ENCODE measurements at regions not wholly inside any gene's neighbourhood (a gene's known extent, or its start where the extent isn't known, plus 50 kb on each side); places are given as distances from the start of the nearest gene placed in this dataset.

DNA sequence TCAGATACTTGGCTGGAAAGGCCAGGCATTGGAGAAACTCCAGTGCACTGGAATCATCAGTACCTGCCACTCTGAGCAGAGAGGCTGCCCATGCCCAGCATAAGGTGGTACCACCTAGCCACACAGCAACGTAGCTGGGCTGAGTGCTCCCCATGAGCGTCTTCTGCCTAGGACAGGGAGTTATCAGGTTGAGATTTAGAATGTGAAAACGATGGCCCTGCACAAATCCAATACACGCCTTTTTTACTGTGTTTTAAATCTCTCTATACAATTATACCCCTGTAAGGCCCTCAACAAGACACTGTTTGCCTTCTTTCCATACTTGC lies 66.7 kb upstream of the PTGR2 start:
- peaks cover 37 to 41% of the 10 kb centered on the region in 2 experiments for H3K4me1 ChIP-seq (ENCODE audit: control insufficient read depth in 1 of 2, insufficient read depth in 1 of 2, low read depth in 1 of 2, low read length in 1 of 2)
- H3K4me3 ChIP-seq (ENCODE audit: low read depth in 1 of 2, low read length in 1 of 2) = peak overlapping the region; percentile 66 to 76
- no peaks in the 10 kb centered on the region for H3K36me3 ChIP-seq

GRCh38 chr14:73784181-73784987 lies 67.2 kb upstream of the PTGR2 start:
- peaks cover 37 to 41% of the 10 kb centered on the region in 2 experiments for H3K4me1 ChIP-seq (ENCODE audit: control insufficient read depth in 1 of 2, insufficient read depth in 1 of 2, low read depth in 1 of 2, low read length in 1 of 2)
- no peak for TF ChIP-seq CTCF (IDR thresholded peaks at IDR 0.05)
- peak overlapping the region in 1 of 2 experiments; percentile 7 for H3K4me3 ChIP-seq (ENCODE audit: low read depth in 1 of 2, low read length in 1 of 2)
- H3K9me3 ChIP-seq = no peaks in the 10 kb centered on the region
- H3K27ac ChIP-seq = peak overlapping the region; percentile 95
- no peaks in the 10 kb centered on the region for H3K27me3 ChIP-seq
- no peaks in the 10 kb centered on the region for H3K36me3 ChIP-seq

More for the DNA sequence above, 66.7 kb upstream of the PTGR2 start:
- H3K9me3 ChIP-seq = no peaks in the 10 kb centered on the region
- no peak for TF ChIP-seq CTCF (IDR thresholded peaks at IDR 0.05)
- no peaks in the 10 kb centered on the region for H3K27me3 ChIP-seq
- peak overlapping the region; percentile 95 for H3K27ac ChIP-seq

- Histone ChIP-seq H3K4me1 (ENCODE audit: control insufficient read depth in 1 of 2, insufficient read depth in 1 of 2, low read depth in 1 of 2, low read length in 1 of 2) (peaks cover 46 to 47% of the 10 kb centered on the region in 2 experiments), H3K27me3 (no peaks in the 10 kb centered on the region), H3K4me3 (ENCODE audit: low read depth in 1 of 2, low read length in 1 of 2) (no peak overlapping the region), H3K36me3 (no peaks in the 10 kb centered on the region), H3K27ac (no peak overlapping the region), H3K9me3 (no peaks in the 10 kb centered on the region)
- TF ChIP-seq CTCF (IDR thresholded peaks at IDR 0.05) = no peak
Observed at GRCh38 chr14:73783107-73783727, 68.4 kb upstream of the PTGR2 start.

GRCh38 chr14:73782623-73783022 lies 68.4 kb upstream of the PNMA1 start:
- H3K36me3 ChIP-seq = no peaks in the 10 kb centered on the region
- no peaks in the 10 kb centered on the region for H3K9me3 ChIP-seq
- H3K4me3 ChIP-seq (ENCODE audit: low read depth in 1 of 2, low read length in 1 of 2) = no peak overlapping the region
- peaks cover 42 to 44% of the 10 kb centered on the region in 2 experiments for H3K4me1 ChIP-seq (ENCODE audit: control insufficient read depth in 1 of 2, insufficient read depth in 1 of 2, low read depth in 1 of 2, low read length in 1 of 2)
- TF ChIP-seq CTCF (IDR thresholded peaks at IDR 0.05) = no peak
- H3K27ac ChIP-seq = no peak overlapping the region
- no peaks in the 10 kb centered on the region for H3K27me3 ChIP-seq

GRCh38 chr14:73780896-73781295 lies 66.7 kb upstream of the PNMA1 start:
- no peak overlapping the region for H3K4me3 ChIP-seq (ENCODE audit: low read depth in 1 of 2, low read length in 1 of 2)
- H3K9me3 ChIP-seq = no peaks in the 10 kb centered on the region
- no peaks in the 10 kb centered on the region for H3K27me3 ChIP-seq
- peaks cover 31 to 32% of the 10 kb centered on the region in 2 experiments for H3K4me1 ChIP-seq (ENCODE audit: control insufficient read depth in 1 of 2, insufficient read depth in 1 of 2, low read depth in 1 of 2, low read length in 1 of 2)
- no peak overlapping the region for H3K27ac ChIP-seq
- no peak for TF ChIP-seq CTCF (IDR thresholded peaks at IDR 0.05)
- H3K36me3 ChIP-seq = no peaks in the 10 kb centered on the region
